ENCODE measurements at regions not wholly inside any gene's neighbourhood (a gene's known extent, or its start where the extent isn't known, plus 50 kb on each side); places are given as distances from the start of the nearest gene placed in this dataset.

DNA sequence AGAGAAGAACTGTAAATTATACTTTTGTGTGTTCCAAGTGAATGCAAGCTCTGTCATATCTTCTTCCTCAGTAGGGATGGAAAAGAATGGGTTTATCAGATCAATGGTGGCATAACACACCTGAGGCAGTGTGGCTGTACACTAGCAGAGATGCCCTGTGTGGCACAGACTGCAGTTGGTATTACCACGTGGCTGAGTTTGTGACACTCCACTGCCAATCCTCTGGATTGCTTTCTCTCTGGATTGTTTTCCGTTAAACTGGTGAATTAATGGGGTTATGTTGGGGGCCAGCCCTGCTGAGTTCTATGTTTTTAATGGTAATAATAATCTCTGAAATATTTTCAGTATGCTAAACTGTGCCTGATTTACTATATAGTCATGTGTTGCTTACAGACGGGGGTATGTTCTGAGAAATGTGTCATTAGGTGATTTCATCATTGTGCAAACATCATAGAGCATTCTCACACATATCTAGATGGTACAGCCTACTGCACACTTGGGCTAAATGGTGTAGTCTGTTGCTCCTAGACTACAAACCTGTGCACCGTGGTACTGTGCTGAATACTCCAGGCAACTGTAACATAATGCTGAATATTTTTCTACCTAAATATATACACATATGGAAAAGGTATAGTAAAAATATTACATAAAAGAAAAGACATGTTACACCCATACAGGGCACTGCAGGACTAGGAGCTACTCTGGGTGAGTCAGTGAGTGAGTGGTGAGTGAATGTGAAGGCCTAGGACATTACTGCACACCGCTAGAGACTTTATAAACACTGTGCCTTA lies 84.7 kb upstream of the ST6GAL2 start (continued):
- TF ChIP-seq, protein P1, sequence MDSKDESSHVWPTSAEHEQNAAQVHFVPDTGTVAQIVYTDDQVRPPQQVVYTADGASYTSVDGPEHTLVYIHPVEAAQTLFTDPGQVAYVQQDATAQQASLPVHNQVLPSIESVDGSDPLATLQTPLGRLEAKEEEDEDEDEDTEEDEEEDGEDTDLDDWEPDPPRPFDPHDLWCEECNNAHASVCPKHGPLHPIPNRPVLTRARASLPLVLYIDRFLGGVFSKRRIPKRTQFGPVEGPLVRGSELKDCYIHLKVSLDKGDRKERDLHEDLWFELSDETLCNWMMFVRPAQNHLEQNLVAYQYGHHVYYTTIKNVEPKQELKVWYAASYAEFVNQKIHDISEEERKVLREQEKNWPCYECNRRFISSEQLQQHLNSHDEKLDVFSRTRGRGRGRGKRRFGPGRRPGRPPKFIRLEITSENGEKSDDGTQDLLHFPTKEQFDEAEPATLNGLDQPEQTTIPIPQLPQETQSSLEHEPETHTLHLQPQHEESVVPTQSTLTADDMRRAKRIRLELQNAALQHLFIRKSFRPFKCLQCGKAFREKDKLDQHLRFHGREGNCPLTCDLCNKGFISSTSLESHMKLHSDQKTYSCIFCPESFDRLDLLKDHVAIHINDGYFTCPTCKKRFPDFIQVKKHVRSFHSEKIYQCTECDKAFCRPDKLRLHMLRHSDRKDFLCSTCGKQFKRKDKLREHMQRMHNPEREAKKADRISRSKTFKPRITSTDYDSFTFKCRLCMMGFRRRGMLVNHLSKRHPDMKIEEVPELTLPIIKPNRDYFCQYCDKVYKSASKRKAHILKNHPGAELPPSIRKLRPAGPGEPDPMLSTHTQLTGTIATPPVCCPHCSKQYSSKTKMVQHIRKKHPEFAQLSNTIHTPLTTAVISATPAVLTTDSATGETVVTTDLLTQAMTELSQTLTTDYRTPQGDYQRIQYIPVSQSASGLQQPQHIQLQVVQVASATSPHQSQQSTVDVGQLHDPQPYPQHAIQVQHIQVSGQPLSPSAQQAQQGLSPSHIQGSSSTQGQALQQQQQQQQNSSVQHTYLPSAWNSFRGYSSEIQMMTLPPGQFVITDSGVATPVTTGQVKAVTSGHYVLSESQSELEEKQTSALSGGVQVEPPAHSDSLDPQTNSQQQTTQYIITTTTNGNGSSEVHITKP (IDR thresholded peaks at IDR 0.05; ENCODE audit: partially characterized antibody), result no peak
- TF ChIP-seq, protein P2, sequence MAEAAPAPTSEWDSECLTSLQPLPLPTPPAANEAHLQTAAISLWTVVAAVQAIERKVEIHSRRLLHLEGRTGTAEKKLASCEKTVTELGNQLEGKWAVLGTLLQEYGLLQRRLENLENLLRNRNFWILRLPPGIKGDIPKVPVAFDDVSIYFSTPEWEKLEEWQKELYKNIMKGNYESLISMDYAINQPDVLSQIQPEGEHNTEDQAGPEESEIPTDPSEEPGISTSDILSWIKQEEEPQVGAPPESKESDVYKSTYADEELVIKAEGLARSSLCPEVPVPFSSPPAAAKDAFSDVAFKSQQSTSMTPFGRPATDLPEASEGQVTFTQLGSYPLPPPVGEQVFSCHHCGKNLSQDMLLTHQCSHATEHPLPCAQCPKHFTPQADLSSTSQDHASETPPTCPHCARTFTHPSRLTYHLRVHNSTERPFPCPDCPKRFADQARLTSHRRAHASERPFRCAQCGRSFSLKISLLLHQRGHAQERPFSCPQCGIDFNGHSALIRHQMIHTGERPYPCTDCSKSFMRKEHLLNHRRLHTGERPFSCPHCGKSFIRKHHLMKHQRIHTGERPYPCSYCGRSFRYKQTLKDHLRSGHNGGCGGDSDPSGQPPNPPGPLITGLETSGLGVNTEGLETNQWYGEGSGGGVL (CRISPR knock-in tag; IDR thresholded peaks at IDR 0.05), result no peak
- TF ChIP-seq BRD9 (IDR thresholded peaks at IDR 0.05; ENCODE audit: low read depth, partially characterized antibody), result no peak
- TF ChIP-seq ZNF232 (CRISPR knock-in tag; IDR thresholded peaks at IDR 0.05), result no peak

Measured in K562 (cell line).